PFSK-1 (cell line): ENCODE measurements at regions not wholly inside any gene's neighbourhood (a gene's known extent, or its start where the extent isn't known, plus 50 kb on each side); places are given as distances from the start of the nearest gene placed in this dataset.

ENCODE experiments used
- POLR2AphosphoS5 ChIP-seq: IDR thresholded peaks from 2 replicates; pipeline ENCODE4 v1.6.1; 2012; ENCODE audit warnings: low read depth, mild to moderate bottlenecking, control low read depth, low read length, moderate library complexity
- REST ChIP-seq, 2 experiments: IDR thresholded peaks; 2 replicates each; pipeline versions ENCODE4 v1.6.1 to v1.8.0; 2011 to 2012; ENCODE audit warnings: low read depth in 2 of 2, low read length in 2 of 2, control low read depth in 1 of 2, inconsistent platforms in 1 of 2, mild to moderate bottlenecking in 1 of 2, moderate library complexity in 1 of 2; ENCODE audit not compliant: insufficient read depth in 1 of 2
- SIN3A ChIP-seq: IDR thresholded peaks from 2 replicates; pipeline ENCODE4 v1.6.1; 2012; ENCODE audit warnings: mild to moderate bottlenecking, low read length, moderate library complexity, borderline replicate concordance; ENCODE audit not compliant: insufficient read depth
- TAF1 ChIP-seq: IDR thresholded peaks from 2 replicates; pipeline ENCODE4 v1.6.1; 2012; ENCODE audit warnings: low read length, control low read depth, borderline replicate concordance; ENCODE audit not compliant: insufficient read depth

GRCh38 chr13:82878536-82878935, 1003.7 kb downstream of the SLITRK1 start:
- TF ChIP-seq REST (IDR thresholded peaks at IDR 0.05; ENCODE audit: insufficient read depth in 1 of 2, low read depth in 2 of 2, low read length in 2 of 2) (no peak), POLR2AphosphoS5 (no peak), SIN3A (no peak), TAF1 (no peak)
